ENCODE measurements at regions not wholly inside any gene's neighbourhood (a gene's known extent, or its start where the extent isn't known, plus 50 kb on each side); places are given as distances from the start of the nearest gene placed in this dataset.
"Not testable (repeated sequence)": the region's sequence is repeated elsewhere in the genome, so short reads cannot be mapped to it uniquely, and the experiment has no call there.

- not testable (repeated sequence) for DNase-seq
Measured at GRCh38 chr5:130596647-130597046, 568.4 kb downstream of the HINT1 start.

GRCh38 chr5:130580264-130580663 is 584.8 kb downstream of the HINT1 start:
- DNase-seq: no peak

GRCh38 chr5:130578354-130578753 is 586.7 kb downstream of the HINT1 start:
- DNase-seq: no peak

GRCh38 chr5:130571076-130571475 is 594.0 kb downstream of the HINT1 start:
- DNase-seq: no peak

GRCh38 chr5:130568791-130569190 is 596.3 kb downstream of the HINT1 start:
- no peak for DNase-seq

- DNase-seq: no peak
Measured at GRCh38 chr5:130555429-130555828, 609.6 kb downstream of the HINT1 start.

- no peak for DNase-seq
Measured at GRCh38 chr5:130550562-130550928, 614.5 kb downstream of the HINT1 start.

GRCh38 chr5:130549884-130550561 is 615.0 kb downstream of the HINT1 start:
- no peak for DNase-seq

- no peak for DNase-seq
Measured at GRCh38 chr5:130546211-130546610, 618.8 kb downstream of the HINT1 start.

- no peak for DNase-seq
Measured at GRCh38 chr5:130545291-130545690, 619.8 kb downstream of the HINT1 start.

- no peak for DNase-seq
Measured at GRCh38 chr5:130541617-130542221, 623.3 kb downstream of the HINT1 start.

- DNase-seq: no peak
Measured at GRCh38 chr5:130536691-130537090, 628.4 kb downstream of the HINT1 start.

- no peak for DNase-seq
Measured at GRCh38 chr5:130532786-130533185, 628.5 kb downstream of the CHSY3 start.

- no peak for DNase-seq
Measured at GRCh38 chr5:130529511-130530485, 625.5 kb downstream of the CHSY3 start.

- DNase-seq: no peak
Measured at GRCh38 chr5:130529111-130529510, 624.8 kb downstream of the CHSY3 start.

- DNase-seq: no peak
Measured at GRCh38 chr5:130528474-130528873, 624.2 kb downstream of the CHSY3 start.

- no peak for DNase-seq
Measured at GRCh38 chr5:130526708-130527107, 622.4 kb downstream of the CHSY3 start.

- no peak for DNase-seq
Measured at GRCh38 chr5:130520211-130520610, 615.9 kb downstream of the CHSY3 start.

GRCh38 chr5:130514984-130515690 is 610.9 kb downstream of the CHSY3 start:
- DNase-seq: no peak

- DNase-seq: no peak
Measured at GRCh38 chr5:130502702-130503101, 598.4 kb downstream of the CHSY3 start.

- DNase-seq: no peak
Measured at GRCh38 chr5:130501151-130501865, 597.0 kb downstream of the CHSY3 start.

All from hypothalamus (tissue), 51 donors.